ENCODE measurements at regions not wholly inside any gene's neighbourhood (a gene's known extent, or its start where the extent isn't known, plus 50 kb on each side); places are given as distances from the start of the nearest gene placed in this dataset.
"Not testable (repeated sequence)": the region's sequence is repeated elsewhere in the genome, so short reads cannot be mapped to it uniquely, and the experiment has no call there.

GRCh38 chr16:26818393-26818792 is 248.3 kb upstream of the C16orf82 start:
- TF ChIP-seq CTCF (IDR thresholded peaks at IDR 0.05; ENCODE audit: insufficient read depth, low read length, severe bottlenecking): no peak

GRCh38 chr16:26824469-26824868 is 242.3 kb upstream of the C16orf82 start:
- no peak for TF ChIP-seq CTCF (IDR thresholded peaks at IDR 0.05; ENCODE audit: insufficient read depth, low read length, severe bottlenecking)
- DNase-seq (ENCODE audit: low read depth) (no peak), FAIRE-seq (no peak)
- Histone ChIP-seq H3K36me3 (ENCODE audit: control insufficient read depth, insufficient read depth, low read length) (no peaks in the 10 kb centered on the region), H3K27me3 (ENCODE audit: control insufficient read depth, insufficient read depth, low read length) (no peaks in the 10 kb centered on the region), H3K4me3 (ENCODE audit: low read depth, low read length) (no peak overlapping the region)

More at GRCh38 chr16:26818393-26818792, 248.3 kb upstream of the C16orf82 start:
- no peaks in the 10 kb centered on the region for H3K36me3 ChIP-seq (ENCODE audit: control insufficient read depth, insufficient read depth, low read length)
- DNase-seq (ENCODE audit: low read depth) (no peak), FAIRE-seq (no peak)
- no peak overlapping the region for H3K4me3 ChIP-seq (ENCODE audit: low read depth, low read length)
- no peaks in the 10 kb centered on the region for H3K27me3 ChIP-seq (ENCODE audit: control insufficient read depth, insufficient read depth, low read length)

- TF ChIP-seq CTCF (IDR thresholded peaks at IDR 0.05; ENCODE audit: insufficient read depth, low read length, severe bottlenecking): no peak
- Histone ChIP-seq H3K4me3 (ENCODE audit: low read depth, low read length) (no peak overlapping the region), H3K36me3 (ENCODE audit: control insufficient read depth, insufficient read depth, low read length) (no peaks in the 10 kb centered on the region), H3K27me3 (ENCODE audit: control insufficient read depth, insufficient read depth, low read length) (no peaks in the 10 kb centered on the region)
- no peak for DNase-seq (ENCODE audit: low read depth)
- FAIRE-seq: no peak
These were observed 240.2 kb upstream of the C16orf82 start for GRCh38 chr16:26826500-26826899.

DNA sequence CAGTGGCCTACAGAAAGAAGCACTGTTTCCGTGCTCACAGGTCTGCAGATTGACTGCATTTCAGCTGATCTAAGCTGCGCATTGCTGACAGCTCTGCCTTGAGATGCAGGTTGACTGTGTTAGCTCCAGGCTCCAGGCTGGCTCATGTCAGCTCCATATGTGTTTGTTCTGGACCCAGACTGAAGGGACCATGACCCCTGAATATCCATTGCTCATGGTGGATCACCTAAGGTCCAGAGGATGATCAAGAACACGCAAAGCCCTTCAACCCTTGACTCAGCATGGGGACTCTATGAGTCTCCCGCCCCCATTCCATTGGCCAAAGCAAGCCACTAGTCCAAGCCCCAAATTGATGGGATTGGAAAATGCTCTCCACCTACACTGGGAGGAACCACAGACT is 239.3 kb upstream of the C16orf82 start:
- Histone ChIP-seq H3K27me3 (ENCODE audit: control insufficient read depth, insufficient read depth, low read length) (no peaks in the 10 kb centered on the region), H3K4me3 (ENCODE audit: low read depth, low read length) (no peak overlapping the region), H3K36me3 (ENCODE audit: control insufficient read depth, insufficient read depth, low read length) (no peaks in the 10 kb centered on the region)
- no peak for TF ChIP-seq CTCF (IDR thresholded peaks at IDR 0.05; ENCODE audit: insufficient read depth, low read length, severe bottlenecking)
- DNase-seq (ENCODE audit: low read depth) (no peak), FAIRE-seq (no peak)

DNA sequence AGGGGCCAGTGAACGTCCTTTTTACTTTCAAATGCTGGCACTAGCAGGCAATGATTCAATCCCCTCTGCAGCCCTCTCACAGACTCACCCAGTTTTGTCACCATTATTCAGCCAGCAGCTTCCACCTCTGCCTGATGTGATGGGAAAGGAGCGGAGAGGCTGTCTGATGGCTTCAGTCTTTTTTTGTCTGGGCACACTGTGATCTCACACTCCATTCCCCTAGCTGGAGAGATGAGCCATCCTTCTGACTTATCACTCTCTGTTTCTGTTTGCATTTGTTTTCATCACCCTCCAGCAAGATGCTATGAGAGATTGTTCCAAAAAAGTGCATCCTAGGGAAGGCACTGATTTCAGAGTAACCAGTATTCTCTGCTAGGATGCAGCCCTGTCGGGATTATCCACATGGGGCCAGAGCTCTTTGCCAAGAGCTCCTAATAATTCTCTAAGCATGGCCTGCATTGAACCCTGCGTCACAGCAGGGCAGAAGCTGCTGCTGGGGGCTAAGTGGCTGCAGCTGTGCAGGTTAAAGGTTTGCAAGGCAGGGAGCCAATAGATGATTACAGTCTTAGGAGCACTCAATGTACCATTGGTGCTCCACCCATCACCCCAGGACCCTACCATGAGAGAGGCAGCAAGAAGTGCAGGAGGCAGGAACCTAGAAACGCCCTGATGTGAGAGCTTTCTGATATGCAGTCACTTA is 236.1 kb upstream of the C16orf82 start:
- FAIRE-seq: no peak
- Histone ChIP-seq H3K4me3 (ENCODE audit: low read depth, low read length) (no peak overlapping the region), H3K36me3 (ENCODE audit: control insufficient read depth, insufficient read depth, low read length) (no peaks in the 10 kb centered on the region), H3K27me3 (ENCODE audit: control insufficient read depth, insufficient read depth, low read length) (no peaks in the 10 kb centered on the region)
- no peak for TF ChIP-seq CTCF (IDR thresholded peaks at IDR 0.05; ENCODE audit: insufficient read depth, low read length, severe bottlenecking)
- no peak for DNase-seq (ENCODE audit: low read depth)

DNA sequence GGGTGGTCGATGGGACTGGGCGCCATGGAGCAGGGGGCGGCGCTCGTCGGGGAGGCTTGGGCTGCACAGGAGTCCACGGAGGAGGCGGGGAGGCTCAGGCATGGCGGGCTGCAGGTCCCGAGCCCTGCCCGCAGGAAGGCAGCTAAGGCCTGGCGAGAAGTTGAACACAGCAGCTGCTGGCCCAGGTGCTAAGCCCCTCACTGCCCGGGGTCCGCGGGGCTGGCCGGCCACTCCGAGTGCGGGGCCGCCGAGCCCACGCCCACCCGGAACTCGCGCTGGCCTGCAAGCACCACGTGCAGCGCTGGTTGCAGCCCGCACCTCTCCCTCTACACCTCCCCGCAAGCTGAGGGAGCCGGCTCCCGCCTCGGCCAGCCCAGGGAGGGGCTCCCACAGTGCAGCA is 230.6 kb upstream of the C16orf82 start:
- not testable (repeated sequence) for H3K27me3 ChIP-seq (ENCODE audit: control insufficient read depth, insufficient read depth, low read length); DNase-seq (ENCODE audit: low read depth); H3K36me3 ChIP-seq (ENCODE audit: control insufficient read depth, insufficient read depth, low read length); H3K4me3 ChIP-seq (ENCODE audit: low read depth, low read length); FAIRE-seq

All from bronchial epithelial cell (primary cell).